GM18907 (cell line): ENCODE measurements at regions not wholly inside any gene's neighbourhood (a gene's known extent, or its start where the extent isn't known, plus 50 kb on each side); places are given as distances from the start of the nearest gene placed in this dataset.

ENCODE experiments used
- ATAC-seq: cut with Tn5 transposase; IDR thresholded peaks from one replicate; pipeline ENCODE4 v1.9.1; 2021; ENCODE audit warnings: mild to moderate bottlenecking, moderate library complexity; ENCODE audit not compliant: unreplicated experiment

DNA sequence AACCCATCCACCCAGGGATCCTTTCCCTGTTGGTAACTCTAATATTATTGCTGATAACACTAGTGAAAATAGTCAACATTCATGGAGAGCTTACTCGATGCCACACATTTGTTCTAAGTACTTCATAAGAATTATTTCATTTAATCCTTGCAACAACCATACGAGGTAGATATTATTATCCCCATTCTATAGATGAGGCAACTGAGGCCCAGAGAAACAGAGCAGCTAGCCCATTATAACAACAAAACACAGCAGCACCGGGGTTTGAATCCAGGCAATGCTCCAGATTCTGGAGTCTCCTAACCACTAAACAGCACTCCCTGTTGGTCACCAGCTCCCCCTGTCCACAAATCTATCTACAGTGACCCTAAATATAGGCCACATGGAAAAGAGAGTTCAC lies 90.4 kb upstream of the PKDCC start:
- no peak for ATAC-seq

DNA sequence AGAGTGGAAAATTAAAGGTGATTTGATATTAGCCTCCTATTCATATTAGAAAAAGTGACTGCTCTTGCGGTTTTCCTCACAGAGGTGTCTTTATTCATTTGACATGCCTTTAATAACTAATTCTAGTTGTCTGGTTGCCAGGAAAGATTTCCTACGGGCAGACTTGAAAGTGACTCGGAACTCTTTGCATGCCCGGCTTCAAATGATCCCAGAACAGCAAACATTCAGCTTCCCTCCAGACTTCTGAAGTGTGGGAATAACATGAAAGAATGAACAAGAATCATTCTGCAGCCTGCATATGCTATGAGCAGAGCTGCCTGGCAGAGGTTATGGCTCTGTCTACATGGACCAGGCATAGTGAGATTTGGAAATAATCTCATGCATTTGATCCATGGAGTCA lies 89.6 kb upstream of the PKDCC start:
- ATAC-seq = no peak

DNA sequence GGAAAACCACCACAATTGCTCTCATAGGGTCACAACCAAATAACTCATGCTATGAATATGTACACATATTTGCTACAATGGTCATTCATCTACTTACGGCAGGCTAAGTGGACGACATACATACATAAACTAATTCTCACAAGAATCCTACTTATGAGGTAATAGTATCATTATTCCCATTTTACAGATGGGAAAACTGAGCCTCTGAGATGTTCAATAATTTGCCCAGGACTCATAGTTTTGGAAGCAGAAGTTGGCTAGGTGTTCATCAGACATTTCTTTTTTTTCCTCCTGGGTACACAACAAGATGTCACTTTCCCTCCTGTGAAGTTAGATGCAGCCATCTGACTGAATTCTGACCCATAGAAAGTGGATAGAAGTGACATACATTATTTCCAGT lies 89.0 kb upstream of the PKDCC start:
- ATAC-seq = no peak

DNA sequence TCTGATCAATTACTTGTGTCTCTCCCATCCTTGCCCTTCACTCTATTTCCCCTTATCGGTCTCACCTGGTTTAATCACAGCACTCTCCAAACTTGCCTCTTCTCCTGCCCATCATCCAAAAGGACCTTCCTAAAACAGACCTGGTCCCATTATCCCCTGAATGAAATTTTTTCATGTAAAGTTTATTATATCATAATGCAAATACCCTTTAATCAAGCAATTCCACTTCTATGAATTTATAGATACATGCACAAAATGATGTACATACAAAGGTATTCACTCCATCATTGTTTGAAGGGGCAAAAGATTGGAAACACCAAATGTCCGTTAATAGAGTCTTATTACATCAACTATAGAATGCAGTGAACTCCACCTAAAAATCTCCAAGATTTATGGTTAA lies 88.1 kb upstream of the PKDCC start:
- ATAC-seq = no peak

DNA sequence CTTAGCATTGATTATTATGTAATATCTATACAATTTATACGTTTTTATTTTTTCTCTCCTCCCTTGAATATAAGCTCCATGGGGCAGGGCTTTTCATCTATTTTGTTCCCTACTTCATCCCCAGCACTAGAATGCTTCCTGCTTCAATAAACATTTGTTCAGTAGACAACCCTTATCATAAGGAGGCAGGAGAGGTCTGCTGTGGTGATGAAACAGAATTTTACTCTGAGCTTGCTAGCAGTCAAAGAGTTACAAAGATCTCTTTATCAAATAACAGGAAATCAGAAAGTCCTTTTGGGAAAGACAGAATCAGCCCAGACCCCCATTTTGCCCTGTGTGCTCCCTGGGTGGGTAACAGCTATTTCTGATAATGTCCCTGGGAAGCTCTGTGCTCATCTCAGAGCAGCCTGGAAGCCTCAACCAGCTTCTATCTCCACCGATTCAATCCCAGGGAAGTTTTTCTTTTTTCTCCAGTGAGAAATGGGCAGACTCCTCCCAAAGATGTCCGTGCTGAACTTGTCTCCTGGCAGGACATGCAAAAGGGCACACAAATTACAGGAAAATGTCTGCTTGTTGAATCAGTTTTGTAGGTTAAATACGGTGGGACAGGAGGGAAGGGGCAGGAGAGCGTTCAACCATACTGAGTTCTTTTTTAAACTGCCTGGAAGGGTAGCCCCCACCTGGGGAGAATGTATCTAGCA lies 84.7 kb upstream of the PKDCC start:
- ATAC-seq = no peak

DNA sequence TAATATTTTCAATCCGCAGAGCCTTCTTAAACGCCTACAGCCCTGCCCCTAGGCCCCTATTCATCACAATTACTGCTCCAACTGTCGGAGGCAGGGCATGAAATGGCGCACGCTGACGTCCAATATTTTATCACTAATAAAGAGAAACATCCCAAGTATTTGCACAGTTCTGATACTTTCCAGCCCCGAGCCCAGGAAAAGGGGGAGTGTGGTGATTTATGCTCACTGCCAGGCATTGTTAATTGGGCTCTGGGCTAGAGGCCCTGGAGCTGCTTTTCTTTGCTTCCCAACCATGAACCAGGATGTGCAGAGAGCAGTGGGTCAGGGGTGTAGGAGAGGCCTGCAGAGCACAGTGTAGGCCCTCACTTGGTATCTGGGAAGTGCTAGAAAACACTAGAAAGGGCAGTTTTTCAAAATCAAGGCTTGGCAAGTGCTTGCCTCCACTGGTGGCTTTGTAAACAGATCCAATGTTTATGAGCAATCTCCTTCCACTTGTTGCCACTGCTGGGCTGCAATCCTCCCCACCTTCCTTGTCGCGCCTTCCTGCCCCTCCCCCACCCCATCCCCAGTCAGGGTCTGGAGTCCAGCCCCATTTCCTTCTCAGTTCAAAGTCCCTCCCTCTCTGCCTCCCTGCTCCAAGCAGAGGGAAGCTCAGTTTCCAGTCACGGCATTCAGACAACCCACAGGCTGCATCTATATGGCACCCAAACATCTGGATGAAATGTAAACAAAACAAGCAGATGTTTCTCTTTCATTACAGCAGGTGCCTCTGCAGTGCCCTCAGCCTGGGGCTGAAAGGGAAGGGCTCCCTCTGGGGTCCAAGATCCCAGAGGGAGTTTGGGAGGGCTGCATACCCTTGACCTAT lies 83.9 kb upstream of the PKDCC start:
- no peak for ATAC-seq

DNA sequence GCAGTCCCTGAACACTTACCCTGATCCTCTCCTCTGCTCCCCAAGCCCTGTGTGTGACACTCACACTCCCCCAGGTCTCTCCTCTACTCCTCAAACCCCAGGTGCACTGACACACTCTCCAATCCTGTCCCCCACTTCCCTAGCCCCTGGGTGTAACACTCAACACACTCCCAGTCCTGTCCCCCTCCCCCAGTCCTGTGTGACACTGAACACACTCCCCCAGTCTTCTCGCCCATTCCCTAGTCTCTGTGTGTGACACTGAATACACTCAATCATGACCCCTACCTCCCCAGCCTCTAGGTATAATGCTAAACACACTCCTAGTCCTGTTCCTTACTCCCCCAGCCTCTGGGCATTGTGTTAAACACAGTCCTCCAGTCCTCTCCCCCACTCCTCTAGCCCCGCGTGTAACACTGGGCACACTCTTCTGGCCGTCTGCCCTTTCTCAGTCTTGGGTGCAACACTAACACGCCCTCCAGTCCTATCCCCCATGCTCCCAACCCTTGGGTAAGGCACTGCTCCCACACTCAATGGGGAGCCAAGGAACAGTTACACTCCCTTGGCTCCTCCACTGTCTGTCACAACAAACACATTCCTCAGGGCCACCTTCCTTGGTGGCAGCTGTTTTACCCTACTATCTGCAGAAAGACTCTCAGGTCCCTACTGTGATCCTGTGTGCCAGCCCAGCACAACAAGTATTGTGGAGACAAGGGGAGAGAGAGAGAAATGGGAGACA lies 82.5 kb upstream of the PKDCC start:
- no peak for ATAC-seq

DNA sequence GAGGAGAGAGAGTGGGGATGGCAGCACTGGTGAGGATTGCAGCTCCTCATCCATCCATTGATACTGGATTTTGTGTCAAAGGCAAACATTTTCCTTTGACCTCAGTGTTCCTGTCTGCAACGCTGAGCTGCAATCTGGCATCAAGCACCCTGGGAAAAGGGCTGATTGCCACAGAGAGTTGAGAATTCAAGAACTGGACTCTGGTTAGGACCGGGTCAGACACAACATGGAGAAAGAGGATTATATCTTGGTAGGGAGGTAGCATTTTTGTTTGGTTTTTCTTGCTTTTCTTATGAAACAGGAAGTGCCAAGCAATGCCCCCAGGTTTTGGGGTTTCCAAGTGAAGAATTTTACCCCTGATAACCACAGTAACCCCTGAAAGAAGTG lies 81.9 kb upstream of the PKDCC start:
- ATAC-seq = no peak

DNA sequence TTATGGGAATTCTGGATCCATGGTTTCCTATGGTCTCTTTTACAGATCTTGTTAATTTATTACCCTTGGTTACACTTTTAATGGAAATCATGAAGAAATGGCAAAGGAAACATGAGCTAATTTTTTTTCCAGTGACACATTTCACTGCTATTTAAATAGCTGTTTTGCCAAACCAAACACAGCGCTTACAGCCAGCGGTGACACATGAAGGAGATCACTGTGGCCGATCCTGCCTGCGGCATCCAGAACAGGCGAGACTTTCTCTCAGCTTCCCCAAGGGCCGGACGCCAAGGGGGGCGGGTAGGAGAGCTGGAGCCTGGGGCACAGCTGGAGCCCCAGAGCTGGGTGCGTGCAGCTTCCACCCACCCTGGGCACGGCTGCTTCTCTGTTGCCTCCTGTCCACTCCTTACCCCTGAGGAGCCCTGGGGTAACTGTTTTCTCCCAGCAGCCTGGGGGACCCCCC lies 81.4 kb upstream of the PKDCC start:
- ATAC-seq = no peak

DNA sequence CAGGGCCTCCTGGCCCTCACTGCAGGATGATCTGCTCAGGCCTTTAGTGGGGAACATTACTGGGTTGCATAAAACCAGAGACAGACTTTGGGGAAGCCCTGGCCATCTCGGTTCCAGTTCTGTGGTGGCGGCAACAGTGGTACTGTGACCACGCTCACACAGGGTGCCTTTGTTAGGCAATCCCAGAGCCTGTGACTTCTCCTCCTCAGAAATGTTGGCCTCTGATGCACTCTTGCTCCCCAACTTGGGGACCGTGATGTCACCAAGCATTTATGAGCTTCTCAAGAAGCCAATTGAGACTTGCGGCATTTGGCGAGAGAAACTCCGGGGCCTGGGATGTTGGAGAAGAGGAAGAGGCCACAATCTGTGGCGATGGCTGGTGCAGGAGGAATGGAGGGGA lies 80.9 kb upstream of the PKDCC start:
- no peak for ATAC-seq

DNA sequence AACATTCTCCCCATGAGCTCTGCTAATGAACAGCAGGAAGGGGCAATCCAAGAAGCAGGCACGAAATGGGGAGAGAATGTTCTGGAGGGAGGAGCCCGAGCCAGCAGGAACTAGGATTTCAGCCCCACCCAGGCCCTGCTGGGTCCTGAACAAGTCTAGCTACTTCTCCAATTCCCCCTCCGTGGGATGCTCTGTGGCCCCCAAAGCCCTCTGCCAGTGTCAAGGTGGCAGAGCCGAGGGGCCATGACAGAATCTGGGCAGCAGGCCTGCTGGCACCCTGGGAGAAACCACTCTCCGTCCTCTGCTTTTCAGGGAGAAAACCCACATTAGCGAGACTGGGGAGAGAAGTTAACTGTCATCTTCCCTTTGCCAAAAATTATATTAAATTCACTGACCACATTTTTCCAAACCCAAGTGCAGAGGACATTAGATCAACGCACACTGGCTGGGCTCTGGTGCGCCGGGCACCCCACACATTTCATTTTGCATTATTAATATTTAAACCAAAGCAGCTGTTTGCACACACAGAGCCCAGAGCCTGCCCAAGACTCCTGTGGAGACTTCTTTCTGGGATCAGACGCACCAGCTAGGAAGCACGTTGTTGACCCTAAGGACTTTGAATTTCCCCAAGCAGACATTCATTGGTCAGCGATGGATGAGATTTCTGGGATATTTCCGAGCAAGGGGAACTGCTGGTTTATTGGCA lies 80.2 kb upstream of the PKDCC start:
- no peak for ATAC-seq

DNA sequence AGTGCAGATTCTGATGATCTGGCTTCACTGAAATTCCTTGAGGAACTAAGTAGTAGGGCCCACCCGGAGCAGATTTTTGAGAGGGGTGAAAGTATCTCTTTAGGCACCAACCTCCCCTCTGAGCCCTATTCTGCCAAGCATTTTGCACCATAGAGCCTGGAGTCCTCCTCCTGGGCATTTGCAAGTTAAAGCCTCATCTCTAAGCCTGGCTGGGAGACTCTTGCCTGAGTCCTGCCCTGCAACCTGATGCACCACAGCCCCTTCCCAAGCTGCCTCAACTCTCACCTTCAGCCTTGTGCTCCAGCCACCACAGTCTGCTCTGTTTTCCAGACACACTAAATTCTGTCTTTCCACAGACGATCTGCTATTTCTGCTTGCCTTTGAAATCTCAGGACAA lies 79.6 kb upstream of the PKDCC start:
- no peak for ATAC-seq

DNA sequence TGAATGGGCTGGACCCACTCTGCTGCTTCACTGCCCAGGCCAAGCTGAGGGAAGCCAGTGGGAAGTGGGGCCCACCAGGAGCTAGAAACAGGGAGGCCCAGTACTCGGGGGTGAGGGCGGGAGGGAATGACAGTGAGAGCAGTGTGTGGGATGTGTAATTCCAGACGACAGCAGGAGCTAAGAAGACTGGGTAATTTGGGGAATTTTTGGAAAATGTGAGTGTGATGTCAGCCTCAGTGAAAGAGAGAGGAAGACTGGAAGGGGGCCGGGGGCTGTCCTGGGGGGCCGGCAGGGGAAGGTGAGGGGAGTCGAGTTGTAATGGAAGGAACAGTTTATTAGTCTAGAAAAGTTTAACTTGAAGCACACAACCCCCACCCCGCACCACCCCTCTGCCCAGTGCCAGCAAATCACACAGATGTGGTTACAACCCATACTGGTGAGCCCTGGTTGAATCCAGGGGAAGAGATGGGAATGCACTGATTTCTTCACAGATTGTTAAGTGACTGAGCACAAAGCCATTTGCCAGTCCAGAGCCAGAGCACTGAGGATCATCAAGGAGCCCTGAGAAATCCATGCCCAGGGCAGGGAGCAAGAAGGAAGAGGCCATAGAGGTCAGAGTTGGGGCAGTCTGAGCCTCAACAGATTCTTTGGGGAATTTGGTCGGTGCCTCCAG lies 76.7 kb upstream of the PKDCC start:
- no peak for ATAC-seq

DNA sequence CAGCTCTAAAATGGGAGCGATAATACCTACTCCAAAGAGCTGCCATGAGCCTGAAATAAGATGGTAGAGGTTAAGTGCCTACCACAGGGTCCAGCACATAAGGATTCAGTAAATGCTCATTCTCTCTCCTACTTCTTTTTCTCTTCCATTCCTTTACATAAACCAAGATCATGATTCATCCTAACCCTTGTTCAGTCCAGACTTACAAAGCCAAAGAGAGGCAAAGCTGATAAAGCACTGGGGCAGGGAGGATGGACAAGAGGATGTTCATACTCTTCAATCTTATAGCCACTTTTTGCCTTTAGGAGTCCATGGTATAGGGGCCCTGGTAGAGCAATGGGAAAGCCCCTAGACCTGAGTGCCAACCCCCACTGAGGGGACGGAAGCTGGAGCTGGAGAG lies 75.6 kb upstream of the PKDCC start:
- ATAC-seq = no peak

DNA sequence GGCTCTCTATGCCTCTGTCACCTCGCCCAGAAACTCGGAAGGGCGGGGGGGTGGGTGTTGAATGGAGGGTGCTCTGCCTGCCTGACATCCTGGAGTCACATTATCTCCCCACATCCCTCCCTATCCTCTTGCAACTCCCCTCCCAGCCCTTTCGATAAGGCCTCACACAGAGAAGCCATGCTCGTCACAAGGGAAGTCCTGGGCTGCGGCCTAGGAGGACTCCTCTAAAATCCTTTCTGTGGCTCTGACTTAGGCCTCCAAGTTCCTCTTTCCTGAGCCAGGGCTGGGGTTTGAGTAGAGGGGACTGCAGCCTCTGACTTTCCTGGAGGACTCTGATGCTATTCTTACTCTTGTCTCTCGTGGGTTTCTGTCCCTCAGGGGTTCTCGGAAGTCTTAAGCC lies 75.0 kb upstream of the PKDCC start:
- no peak for ATAC-seq

DNA sequence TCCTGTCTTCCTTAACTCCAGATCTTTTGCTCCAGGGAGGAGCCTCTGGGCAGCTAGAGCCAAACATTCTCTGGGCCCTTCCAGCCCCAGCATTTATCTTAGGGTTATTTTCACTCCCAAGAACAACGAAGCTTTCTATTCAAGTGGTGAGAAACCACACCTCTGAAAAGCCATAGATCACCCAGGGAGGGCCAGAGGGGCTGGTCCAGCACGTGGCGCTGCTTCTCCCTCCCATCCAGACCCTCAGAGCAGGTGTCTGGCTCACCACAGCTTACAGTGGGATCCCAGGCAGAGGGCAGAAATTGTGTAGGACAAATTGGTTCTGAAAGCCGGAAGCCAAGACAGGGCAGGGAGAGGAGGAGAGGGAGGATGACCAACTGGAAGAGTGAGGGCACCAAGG lies 74.0 kb upstream of the PKDCC start:
- no peak for ATAC-seq

DNA sequence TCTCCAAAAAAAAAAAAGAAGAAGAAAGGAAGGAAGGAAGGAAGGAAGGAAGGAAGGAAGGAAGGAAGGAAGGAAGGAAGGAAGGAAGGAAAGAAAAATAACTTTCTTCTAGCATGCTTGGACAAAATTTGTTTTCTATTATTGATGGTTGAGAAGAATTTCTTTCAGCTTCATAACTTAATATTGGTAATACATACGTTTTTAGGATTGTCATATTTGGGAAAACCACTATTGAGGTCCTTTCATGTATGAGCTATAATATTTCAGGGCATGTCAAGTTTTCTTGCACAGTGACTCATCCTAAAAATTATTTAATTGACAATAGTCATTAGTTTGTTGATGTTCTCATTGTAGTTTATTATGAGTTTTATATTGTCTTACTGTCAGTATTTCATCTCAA lies 66.4 kb upstream of the PKDCC start:
- no peak for ATAC-seq

DNA sequence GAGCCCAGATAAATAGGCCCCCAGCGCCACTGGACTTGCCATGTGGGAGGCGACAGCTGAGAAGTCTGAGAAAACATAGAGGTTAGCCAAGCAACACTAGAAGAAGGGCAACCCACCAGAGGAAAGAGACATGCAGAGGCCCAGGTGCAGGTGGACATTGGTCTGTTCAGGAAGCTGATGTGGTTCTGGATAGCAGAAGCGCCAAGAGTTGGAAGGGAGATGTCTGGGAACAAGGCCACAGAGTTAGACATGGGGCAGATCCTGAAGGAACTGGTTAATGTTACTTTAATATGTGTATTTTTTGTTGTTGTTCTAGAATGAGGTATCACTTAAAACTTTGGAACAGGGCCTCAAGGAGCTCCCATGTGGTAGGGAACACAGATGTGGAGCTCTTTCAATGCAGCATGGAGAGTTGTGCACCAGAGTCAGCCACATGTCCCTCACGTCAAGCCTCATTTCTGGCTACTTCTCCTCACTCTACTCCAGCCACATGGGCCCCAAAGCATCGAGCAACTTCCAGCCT lies 62.2 kb upstream of the PKDCC start:
- ATAC-seq = no peak

DNA sequence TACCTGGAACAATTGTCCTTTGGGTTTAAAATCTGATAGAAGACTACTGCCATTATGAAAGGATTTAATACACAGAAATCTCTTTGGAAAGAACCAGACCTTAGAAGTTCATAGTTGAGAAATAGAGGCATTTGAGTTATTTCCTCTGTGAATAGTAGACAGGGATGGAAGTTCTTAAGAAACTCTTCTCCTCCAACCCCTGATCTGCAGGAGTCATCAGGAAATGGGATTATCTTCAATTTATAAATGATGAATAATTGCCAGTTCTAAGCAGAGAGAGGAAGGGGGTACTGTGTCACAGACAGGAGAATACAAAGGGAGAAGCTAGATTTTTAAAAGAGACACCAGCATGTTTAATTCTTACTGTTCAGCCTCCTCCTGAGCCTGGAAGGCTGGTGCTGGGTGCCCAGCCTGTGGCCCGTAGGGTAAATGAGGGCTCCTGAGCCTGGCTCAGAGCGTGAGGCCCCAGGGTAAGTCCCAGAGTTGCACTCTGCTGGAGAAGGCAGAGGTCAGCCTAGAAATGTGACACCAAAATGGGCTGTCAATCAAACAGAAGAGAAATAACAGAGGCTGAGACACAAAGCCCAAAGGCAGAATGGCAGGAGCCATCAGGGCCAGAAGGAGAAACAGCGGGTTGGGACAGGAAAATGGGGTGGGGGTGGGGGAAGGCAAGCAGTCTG lies 58.2 kb upstream of the PKDCC start:
- no peak for ATAC-seq

DNA sequence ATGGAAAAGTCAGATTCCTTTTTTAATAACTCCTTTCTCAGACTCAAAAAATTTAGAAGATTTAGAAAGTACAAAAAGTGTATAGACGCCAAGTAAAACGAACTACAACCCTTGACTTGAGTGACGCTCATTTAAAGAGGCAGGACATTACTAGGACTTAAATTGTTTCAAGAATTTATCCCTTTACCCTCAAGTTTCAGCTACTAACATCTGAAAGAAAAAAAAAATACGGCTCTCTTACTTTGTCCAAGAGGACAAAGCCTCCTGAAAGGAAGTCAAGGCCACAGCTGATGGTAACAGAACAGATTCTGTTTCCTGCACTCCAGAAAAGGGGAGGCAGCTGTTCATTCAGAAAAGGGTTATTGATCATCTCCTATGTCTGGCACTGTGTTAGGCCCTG lies 57.6 kb upstream of the PKDCC start:
- no peak for ATAC-seq
